H1 (cell line): ENCODE measurements at regions not wholly inside any gene's neighbourhood (a gene's known extent, or its start where the extent isn't known, plus 50 kb on each side); places are given as distances from the start of the nearest gene placed in this dataset.

Experiments
- CTCF ChIA-PET: fragments of 300-600 bp; sonication (Branson Sonifier 250); formaldehyde crosslinking; loops from one replicate; lab custom pipeline; 2021; ENCODE audit not compliant: partially characterized antibody; lab: Charles Lee
- POLR2A ChIA-PET: fragments of 300-600 bp; sonication (Branson Sonifier 250); formaldehyde crosslinking; loops from one replicate; lab custom pipeline; 2021; ENCODE audit warnings: inconsistent platforms; ENCODE audit not compliant: partially characterized antibody; lab: Charles Lee
- DNase-seq, 2 experiments: peaks; one replicate each; pipeline versions ENCODE4 v3.0.0 to v3.0.0-alpha.2; 2010 to 2022; ENCODE audit warnings: low spot score in 2 of 2, low read depth in 1 of 2, mixed read lengths in 1 of 2
- FAIRE-seq: peaks from 2 replicates; lab custom pipeline; 2011; peaks lifted over from hg19 to GRCh38; lab: Jason Lieb, UNC
- H2AFZ ChIP-seq: 2 replicates; pipeline ENCODE4 v1.8.1; 2012; ENCODE audit warnings: low read length, inconsistent platforms
- H2AK5ac ChIP-seq: 2 replicates; pipeline ENCODE4 v1.6.1; 2013; ENCODE audit warnings: low read depth, low read length
- H2BK120ac ChIP-seq: replicated peaks from 2 replicates; pipeline ENCODE3; 2013; ENCODE audit warnings: low read depth, low read length, inconsistent platforms
- H2BK12ac ChIP-seq: 2 replicates; pipeline ENCODE4 v1.6.1; 2013; ENCODE audit warnings: low read depth, low read length
- H2BK15ac ChIP-seq: 2 replicates; pipeline ENCODE4 v1.6.1; 2013; ENCODE audit warnings: low read length
- H2BK20ac ChIP-seq: 2 replicates; pipeline ENCODE4 v1.6.1; 2013; ENCODE audit warnings: low read length
- H2BK5ac ChIP-seq: 2 replicates; pipeline ENCODE4 v1.6.1; 2013; ENCODE audit warnings: low read depth, low read length
- H3K14ac ChIP-seq: 2 replicates; pipeline ENCODE4 v1.6.1; 2013; ENCODE audit warnings: inconsistent platforms; ENCODE audit not compliant: insufficient read length
- H3K18ac ChIP-seq: 2 replicates; pipeline ENCODE4 v1.6.1; 2013; ENCODE audit warnings: low read length; ENCODE audit errors: extremely low read depth
- H3K23ac ChIP-seq: 2 replicates; pipeline ENCODE4 v1.6.1; 2013; ENCODE audit warnings: inconsistent platforms; ENCODE audit not compliant: insufficient read length
- H3K23me2 ChIP-seq: 2 replicates; pipeline ENCODE4 v1.6.1; 2013; ENCODE audit warnings: low read depth, low read length
- H3K27ac ChIP-seq: 2 replicates; pipeline ENCODE4 v1.6.1; 2011; ENCODE audit warnings: low read depth, low read length, inconsistent platforms
- H3K27me3 ChIP-seq, 4 experiments: replicated peaks in 1 of 4; 1 replicate in 1 of 4; 2 replicates in 3 of 4; pipeline versions ENCODE4 v1.6.1 to v1.8.1; 2011 to 2013; ENCODE audit warnings: low read length in 3 of 4, mild to moderate bottlenecking in 3 of 4, inconsistent platforms in 2 of 4, mixed read lengths in 2 of 4, moderate library complexity in 1 of 4; ENCODE audit not compliant: control insufficient read depth in 3 of 4, insufficient read depth in 3 of 4; ENCODE audit errors: extremely low read depth in 1 of 4
- H3K36me3 ChIP-seq, 4 experiments: 2 replicates each; pipeline versions ENCODE4 v1.6.1 to v1.8.1; 2011 to 2013; ENCODE audit warnings: mild to moderate bottlenecking in 4 of 4, low read length in 3 of 4, moderate library complexity in 2 of 4, control low read depth in 1 of 4, inconsistent platforms in 1 of 4; ENCODE audit not compliant: insufficient read depth in 4 of 4, control insufficient read depth in 2 of 4
- H3K4ac ChIP-seq: replicated peaks from 2 replicates; pipeline ENCODE3; 2013; ENCODE audit warnings: low read length, low read depth, mixed read lengths, inconsistent platforms; ENCODE audit not compliant: insufficient read length
- H3K4me1 ChIP-seq, 4 experiments: replicated peaks in 1 of 4; 1 replicate in 1 of 4; 2 replicates in 3 of 4; pipeline versions ENCODE4 v1.6.1 to v1.8.1; 2011 to 2013; ENCODE audit warnings: low read length in 3 of 4, inconsistent platforms in 2 of 4, mixed read lengths in 1 of 4; ENCODE audit not compliant: insufficient read depth in 4 of 4, control insufficient read depth in 3 of 4
- H3K4me2 ChIP-seq, 2 experiments: 2 replicates each; pipeline versions ENCODE4 v1.6.1 to v1.8.1; 2011 to 2013; ENCODE audit warnings: low read depth in 2 of 2, low read length in 2 of 2, control low read depth in 1 of 2, inconsistent platforms in 1 of 2, mild to moderate bottlenecking in 1 of 2; ENCODE audit not compliant: insufficient read depth in 1 of 2
- H3K4me3 ChIP-seq, 4 experiments: fragments of 200-600, 300-600 bp in 1 of 4; sonication (generic), shearing (Covaris generic), sonication (Bioruptor Twin) in 1 of 4; 2 replicates each; pipeline versions ENCODE4 v1.5.1 to v1.8.1; 2011 to 2016; ENCODE audit warnings: low read length in 4 of 4, low read depth in 3 of 4, control low read depth in 2 of 4, inconsistent platforms in 2 of 4, mild to moderate bottlenecking in 2 of 4, mixed read lengths in 1 of 4, moderate library complexity in 1 of 4; ENCODE audit not compliant: insufficient read depth in 2 of 4; ENCODE audit errors: extremely low read depth in 1 of 4
- H3K56ac ChIP-seq: replicated peaks from 2 replicates; pipeline ENCODE3; 2013; ENCODE audit warnings: low read depth, mild to moderate bottlenecking, mixed read lengths, low read length, inconsistent platforms; ENCODE audit not compliant: insufficient read length
- H3K79me1 ChIP-seq: 2 replicates; pipeline ENCODE4 v1.6.1; 2013; ENCODE audit warnings: low read depth, low read length, control low read depth
- H3K79me2 ChIP-seq, 2 experiments: 2 replicates each; pipeline versions ENCODE4 v1.6.1 to v1.8.1; 2012 to 2013; ENCODE audit warnings: low read length in 2 of 2, mild to moderate bottlenecking in 2 of 2, inconsistent platforms in 1 of 2; ENCODE audit not compliant: insufficient read depth in 2 of 2, control insufficient read depth in 1 of 2
- H3K9ac ChIP-seq, 4 experiments: replicated peaks in 1 of 4; 1 replicate in 1 of 4; 2 replicates in 3 of 4; pipeline versions ENCODE4 v1.6.1 to v1.8.1; 2011 to 2013; ENCODE audit warnings: low read depth in 3 of 4, low read length in 3 of 4, control low read depth in 2 of 4, mild to moderate bottlenecking in 2 of 4, moderate library complexity in 2 of 4, inconsistent platforms in 1 of 4; ENCODE audit errors: extremely low read depth in 1 of 4
- H3K9me3 ChIP-seq, 2 experiments: 2 replicates each; pipeline versions ENCODE4 v1.6.1 to v1.8.1; 2012 to 2013; ENCODE audit warnings: mild to moderate bottlenecking in 2 of 2, moderate library complexity in 2 of 2, control low read depth in 1 of 2, inconsistent platforms in 1 of 2, low read depth in 1 of 2, low read length in 1 of 2, mixed read lengths in 1 of 2; ENCODE audit not compliant: insufficient read depth in 2 of 2
- H4K20me1 ChIP-seq, 2 experiments: replicated peaks in 1 of 2; 2 replicates each; pipeline versions ENCODE3 to v1.8.1; 2011 to 2013; ENCODE audit warnings: inconsistent platforms in 2 of 2, low read length in 2 of 2, mild to moderate bottlenecking in 1 of 2; ENCODE audit not compliant: insufficient read depth in 2 of 2, control insufficient read depth in 1 of 2
- H4K5ac ChIP-seq: 2 replicates; pipeline ENCODE4 v1.6.1; 2013; ENCODE audit warnings: low read length, low read depth, mixed read lengths, inconsistent platforms; ENCODE audit not compliant: insufficient read length
- H4K8ac ChIP-seq: 2 replicates; pipeline ENCODE4 v1.8.0; 2013; ENCODE audit warnings: mild to moderate bottlenecking, moderate library complexity, low read length, inconsistent platforms; ENCODE audit not compliant: insufficient read depth; ENCODE audit errors: extremely low read depth
- H4K91ac ChIP-seq: replicated peaks from 2 replicates; pipeline ENCODE3; 2013; ENCODE audit warnings: low read length, mixed read lengths, inconsistent platforms; ENCODE audit not compliant: insufficient read length
- BCL11A ChIP-seq, 2 experiments: IDR thresholded peaks; one replicate each; pipeline ENCODE4 v1.6.1; 2011; ENCODE audit warnings: low read depth in 2 of 2, low read length in 2 of 2, mild to moderate bottlenecking in 2 of 2
- CHD2 ChIP-seq: IDR thresholded peaks from 2 replicates; pipeline ENCODE4 v1.6.1; 2012; ENCODE audit warnings: low read length, improper control_type of control experiment
- TAF7 ChIP-seq: optimal IDR thresholded peaks from 2 replicates; pipeline ENCODE3; 2011; ENCODE audit warnings: low read depth, mild to moderate bottlenecking, inconsistent platforms, low read length, moderate library complexity, borderline replicate concordance
- WGBS, 2 experiments: shearing (Covaris generic) in 1 of 2; methylation state at CpG; one replicate each; pipeline versions ENCODE4 v1.1.6 to v1.1.7; 2013 to 2015; ENCODE audit warnings: low lambda C conversion rate in 2 of 2, mixed read lengths in 2 of 2, inconsistent platforms in 1 of 2, low coverage in 1 of 2, missing lambda C conversion rate in 1 of 2; ENCODE audit not compliant: insufficient replicate concordance in 2 of 2, insufficient coverage in 1 of 2, insufficient read length in 1 of 2; ENCODE audit errors: extremely low coverage in 1 of 2, missing lambda C conversion rate in 1 of 2; 5-methylcytosine and 5-hydroxymethylcytosine counted together

- Histone ChIP-seq H2AK5ac (no peak overlapping the region), H2BK12ac (no peak overlapping the region)
- no peak for FAIRE-seq
- TF ChIP-seq TAF7 (no peak), CHD2 (no peak), BCL11A (IDR thresholded peaks at IDR 0.05; ENCODE audit: low read depth in 2 of 2, low read length in 2 of 2) (no peak)
These were observed 67.1 kb upstream of the HTR2A start for GRCh38 chr13:46963904-46964303.

More at GRCh38 chr13:46963904-46964303, 67.1 kb upstream of the HTR2A start:
- Histone ChIP-seq H2BK120ac (no peak overlapping the region), H3K79me1 (no peaks in the 10 kb centered on the region), H3K9ac (no peak overlapping the region), H3K56ac (no peak overlapping the region), H3K79me2 (no peaks in the 10 kb centered on the region), H2BK15ac (no peak overlapping the region), H3K9me3 (no peaks in the 10 kb centered on the region), H2BK5ac (no peak overlapping the region), H2AFZ (no peak overlapping the region), H4K5ac (no peak overlapping the region), H3K23me2 (no peaks in the 10 kb centered on the region), H3K23ac (no peak overlapping the region), H4K8ac (no peak overlapping the region), H3K14ac (no peak overlapping the region), H3K18ac (no peak overlapping the region), H3K36me3 (no peaks in the 10 kb centered on the region; a peak in 1 of 8 replicates), H3K4me3 (no peak overlapping the region), H3K4me2 (no peak overlapping the region), H3K27me3 (no peaks in the 10 kb centered on the region), H3K27ac (no peak overlapping the region), H2BK20ac (no peak overlapping the region), H3K4ac (no peak overlapping the region), H4K91ac (no peak overlapping the region), H4K20me1 (no peaks in the 10 kb centered on the region), H3K4me1 (no peaks in the 10 kb centered on the region)
- no peak for DNase-seq
- WGBS, 2 experiments = 98% methylated on average over 4 of the region's 4 CpGs; no CpG with 5 or more reads in 1 of the 2 experiments
- CTCF ChIA-PET = interaction anchor here (0.6 to 5.7 kb wide), 7 partner anchors 9 to 584 kb away, joined by 3 to 49 read pairs (median 3); no protein-coding TSS in a partner anchor
- POLR2A ChIA-PET = no interaction called here
